IMR-90 (cell line): ENCODE measurements at regions not wholly inside any gene's neighbourhood (a gene's known extent, or its start where the extent isn't known, plus 50 kb on each side); places are given as distances from the start of the nearest gene placed in this dataset.

ENCODE experiments used
- ATAC-seq: fragments of 200-7000 bp; cut with Tn5 transposase; 2 replicates; pipeline ENCODE4 v1.9.1; 2020; ENCODE audit warnings: low read depth, mild to moderate bottlenecking, moderate library complexity
- BruUV-seq: library from RNA; stranded (reverse); fragments of 400-500 nt; replicated peaks from 2 replicates; lab custom pipeline; 2021; lab: Mats Ljungman, UMichigan
- CTCF ChIA-PET: fragments of 300-600 bp; formaldehyde crosslinking; extraction: SDS; loops from one replicate; lab custom pipeline; 2021; ENCODE audit warnings: antibody characterized with exemption; lab: Yijun Ruan, JAX
- POLR2A ChIA-PET: fragments of 300-600 bp; sonication (Branson Sonifier 250); formaldehyde crosslinking; loops from one replicate; lab custom pipeline; 2022; ENCODE audit warnings: antibody characterized with exemption; ENCODE audit not compliant: unreplicated experiment; lab: Charles Lee
- DNase-seq: peaks from one replicate; pipeline ENCODE4 v3.0.0; 2013
- H2AFZ ChIP-seq: replicated peaks from 2 replicates; pipeline ENCODE3; 2013; ENCODE audit warnings: low read length, mild to moderate bottlenecking; ENCODE audit not compliant: poor library complexity
- H2AK5ac ChIP-seq: 2 replicates; pipeline ENCODE4 v1.6.1; 2013; ENCODE audit warnings: low read depth, low read length, inconsistent platforms
- H2AK9ac ChIP-seq: replicated peaks from 2 replicates; pipeline ENCODE3; 2013; ENCODE audit warnings: mild to moderate bottlenecking, low read depth, low read length, moderate library complexity; ENCODE audit not compliant: poor library complexity
- H2BK120ac ChIP-seq: 2 replicates; pipeline ENCODE4 v1.6.1; 2013; ENCODE audit warnings: low read depth, low read length, inconsistent platforms
- H2BK15ac ChIP-seq: 3 replicates; pipeline ENCODE4 v1.6.1; 2013; ENCODE audit warnings: low read depth, low read length, inconsistent platforms
- H2BK20ac ChIP-seq: 2 replicates; pipeline ENCODE4 v1.6.1; 2013; ENCODE audit warnings: low read depth, mild to moderate bottlenecking, inconsistent platforms, low read length, moderate library complexity
- H2BK5ac ChIP-seq: 2 replicates; pipeline ENCODE4 v1.6.1; 2013; ENCODE audit warnings: mild to moderate bottlenecking, low read depth, low read length, inconsistent platforms; ENCODE audit not compliant: poor library complexity, severe bottlenecking
- H3K14ac ChIP-seq: replicated peaks from 2 replicates; pipeline ENCODE4 v1.6.1; 2013; ENCODE audit warnings: low read depth, low read length, inconsistent platforms
- H3K18ac ChIP-seq: 2 replicates; pipeline ENCODE4 v1.6.1; 2013; ENCODE audit warnings: low read depth, low read length, control low read depth
- H3K23ac ChIP-seq: 2 replicates; pipeline ENCODE4 v1.6.1; 2013; ENCODE audit warnings: low read depth, low read length, inconsistent platforms
- H3K27ac ChIP-seq: 2 replicates; pipeline ENCODE4 v1.5.1; 2013; ENCODE audit warnings: mild to moderate bottlenecking, control low read depth, low read length; ENCODE audit not compliant: insufficient read depth
- H3K27me3 ChIP-seq: 2 replicates; pipeline ENCODE4 v1.6.1; 2013; ENCODE audit warnings: low read length; ENCODE audit not compliant: control insufficient read depth, insufficient read depth
- H3K36me3 ChIP-seq: 2 replicates; pipeline ENCODE4 v1.6.1; 2013; ENCODE audit warnings: low read length, mixed read lengths; ENCODE audit not compliant: control insufficient read depth, insufficient read depth
- H3K4ac ChIP-seq: 2 replicates; pipeline ENCODE4 v1.6.1; 2013; ENCODE audit warnings: low read depth, low read length, inconsistent platforms
- H3K4me1 ChIP-seq: 2 replicates; pipeline ENCODE4 v1.6.1; 2013; ENCODE audit warnings: low read length, mixed read lengths; ENCODE audit not compliant: control insufficient read depth, insufficient read depth
- H3K4me2 ChIP-seq: 2 replicates; pipeline ENCODE4 v1.6.1; 2013; ENCODE audit warnings: low read depth, mild to moderate bottlenecking, control low read depth, low read length, moderate library complexity
- H3K4me3 ChIP-seq: 2 replicates; pipeline ENCODE4 v1.5.1; 2013; ENCODE audit warnings: low read depth, mild to moderate bottlenecking, control low read depth, low read length, moderate library complexity; ENCODE audit not compliant: insufficient read depth
- H3K56ac ChIP-seq: 2 replicates; pipeline ENCODE4 v1.6.1; 2013; ENCODE audit warnings: low read length, inconsistent platforms; ENCODE audit not compliant: insufficient read depth; ENCODE audit errors: extremely low read depth
- H3K79me1 ChIP-seq, 2 experiments: 2 replicates each; pipeline ENCODE4 v1.6.1; 2013; ENCODE audit warnings: low read length in 2 of 2, inconsistent platforms in 1 of 2, low read depth in 1 of 2
- H3K9ac ChIP-seq: 2 replicates; pipeline ENCODE4 v1.6.1; 2013; ENCODE audit warnings: low read depth, low read length, control low read depth
- H3K9me1 ChIP-seq: 2 replicates; pipeline ENCODE4 v1.6.1; 2013; ENCODE audit warnings: low read length, inconsistent platforms; ENCODE audit not compliant: insufficient read depth
- H3K9me3 ChIP-seq: 2 replicates; pipeline ENCODE4 v1.6.1; 2013; ENCODE audit warnings: low read length; ENCODE audit not compliant: control insufficient read depth, insufficient read depth
- H4K20me1 ChIP-seq: 2 replicates; pipeline ENCODE4 v1.6.1; 2013; ENCODE audit warnings: low read length, inconsistent platforms; ENCODE audit not compliant: insufficient read depth
- H4K5ac ChIP-seq: 2 replicates; pipeline ENCODE4 v1.6.1; 2013; ENCODE audit warnings: mild to moderate bottlenecking, low read depth, low read length, control low read depth
- H4K8ac ChIP-seq, 2 experiments: 2 replicates each; pipeline ENCODE4 v1.6.1; 2013; ENCODE audit warnings: low read depth in 2 of 2, low read length in 2 of 2, control low read depth in 1 of 2, inconsistent platforms in 1 of 2
- H4K91ac ChIP-seq: 2 replicates; pipeline ENCODE4 v1.6.1; 2013; ENCODE audit warnings: low read depth, low read length, inconsistent platforms; ENCODE audit not compliant: insufficient read depth
- BHLHE40 ChIP-seq: fragments of 150-350 bp; IDR thresholded peaks from 2 replicates; pipeline ENCODE4 v1.6.1; 2016; ENCODE audit warnings: mild to moderate bottlenecking, low read depth, low read length
- CHD1 ChIP-seq: IDR thresholded peaks from 2 replicates; pipeline ENCODE4 v1.6.1; 2012; ENCODE audit warnings: low read depth, low read length, improper control_type of control experiment
- FOS ChIP-seq: fragments of 150-350 bp; IDR thresholded peaks from 2 replicates; pipeline ENCODE4 v1.6.1; 2016; ENCODE audit warnings: low read depth, low read length
- MAFK ChIP-seq: IDR thresholded peaks from 2 replicates; pipeline ENCODE4 v1.6.1; 2012; ENCODE audit warnings: low read depth, low read length, improper control_type of control experiment
- MAZ ChIP-seq: IDR thresholded peaks from 2 replicates; pipeline ENCODE4 v1.6.1; 2012; ENCODE audit warnings: low read depth, mild to moderate bottlenecking, low read length, improper control_type of control experiment, moderate library complexity, borderline replicate concordance
- RAD21 ChIP-seq: IDR thresholded peaks from 2 replicates; pipeline ENCODE4 v1.6.1; 2012; ENCODE audit warnings: low read length, improper control_type of control experiment
- RCOR1 ChIP-seq: IDR thresholded peaks from 2 replicates; pipeline ENCODE4 v1.6.1; 2012; ENCODE audit warnings: mild to moderate bottlenecking, low read length, improper control_type of control experiment; ENCODE audit not compliant: insufficient replicate concordance
- SMC3 ChIP-seq: fragments of 150-350 bp; IDR thresholded peaks from 2 replicates; pipeline ENCODE4 v1.6.1; 2016; ENCODE audit warnings: low read depth, mild to moderate bottlenecking, antibody characterized with exemption, low read length, moderate library complexity
- USF2 ChIP-seq: fragments of 150-350 bp; IDR thresholded peaks from 2 replicates; pipeline ENCODE4 v1.6.1; 2017; ENCODE audit warnings: mild to moderate bottlenecking, antibody characterized with exemption, low read length, low read depth
- WGBS, 2 experiments: methylation state at CpG; one replicate each; pipeline versions ENCODE4 v1.1.5 to v1.1.7; 2013; ENCODE audit warnings: missing lambda C conversion rate in 2 of 2; ENCODE audit not compliant: insufficient read length in 1 of 2; ENCODE audit errors: extremely low coverage in 2 of 2; 5-methylcytosine and 5-hydroxymethylcytosine counted together
- dilution Hi-C: fragments of 300-500 bp; cut with HindIII; formaldehyde crosslinking; loops from one replicate; pipeline ENCODE4 v1.14.3; 2018; ENCODE audit warnings: low sequenced_read_pairs; ENCODE audit not compliant: unreplicated experiment
- in situ Hi-C: fragments of 300-500 bp; cut with MboI; formaldehyde crosslinking; loops from 3 replicates; pipeline ENCODE4 v1.14.3; 2019; ENCODE audit warnings: low sequenced_read_pairs, inconsistent platforms, mixed read lengths
- intact Hi-C: fragments of 100-400 bp; cut with micrococcal nuclease; formaldehyde crosslinking; loops from 2 replicates; pipeline ENCODE4 v1.10.0; 2022
- TF ChIP-seq, protein P1 (sequence below): fragments of 150-350 bp; IDR thresholded peaks from 2 replicates; pipeline ENCODE4 v1.6.1; 2016; ENCODE audit warnings: low read depth, mild to moderate bottlenecking, low read length, moderate library complexity, borderline replicate concordance
- TF ChIP-seq, protein P2 (sequence below): conservative IDR thresholded peaks from 2 replicates; pipeline ENCODE4 v1.5.1; 2012; ENCODE audit warnings: mild to moderate bottlenecking, low read depth, low read length, improper control_type of control experiment

DNA sequence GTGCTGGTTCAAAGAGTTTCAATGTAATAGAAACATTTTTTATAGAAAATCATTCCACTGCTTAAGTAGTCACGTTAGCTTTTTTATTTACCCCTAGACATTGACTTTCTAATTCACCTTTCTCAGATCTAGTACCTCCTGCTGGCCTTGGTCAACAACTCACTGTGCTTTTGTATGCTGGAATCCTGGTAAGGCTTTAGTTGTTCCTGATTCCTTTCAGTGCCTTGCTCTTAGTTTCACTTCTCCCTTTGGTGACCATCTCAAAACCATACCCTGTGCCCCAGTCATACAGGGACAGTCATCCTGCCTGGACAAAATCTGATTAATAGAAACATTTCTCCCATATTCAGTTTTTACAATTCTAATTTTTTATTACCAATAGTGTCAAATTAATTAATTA, 130.2 kb downstream of the GPR37 start:
- H4K20me1 ChIP-seq: no peaks in the 10 kb centered on the region
- no peak overlapping the region for H4K5ac ChIP-seq
- H2AK9ac ChIP-seq: no peak overlapping the region
- H3K23ac ChIP-seq: no peak overlapping the region
- CTCF ChIA-PET: no interaction called here
- H3K4me1 ChIP-seq: no peaks in the 10 kb centered on the region
- no peak overlapping the region for H2BK20ac ChIP-seq
- H2AFZ ChIP-seq: no peak overlapping the region
- no CpG with 5 or more reads among the region's 1 CpG for WGBS, 2 experiments
- intact Hi-C loops (no loop called here), in situ Hi-C loops (no loop called here), dilution Hi-C loops (no loop called here)
- no peak overlapping the region for H2BK15ac ChIP-seq
- no peaks in the 10 kb centered on the region for H3K9me3 ChIP-seq
- H2BK5ac ChIP-seq: no peak overlapping the region
- no peaks in the 10 kb centered on the region for H3K79me1 ChIP-seq
- POLR2A ChIA-PET: no interaction called here
- BruUV-seq: no TSS peak
- H3K4ac ChIP-seq: no peak overlapping the region
- ATAC-seq: no peak
- H3K4me3 ChIP-seq: no peak overlapping the region
- no peak overlapping the region for H3K18ac ChIP-seq
- H3K14ac ChIP-seq: no peak overlapping the region
- no peaks in the 10 kb centered on the region for H3K9me1 ChIP-seq
- no peak overlapping the region for H3K4me2 ChIP-seq
- no peak overlapping the region for H3K9ac ChIP-seq
- H3K27ac ChIP-seq: no peak overlapping the region
- no peaks in the 10 kb centered on the region for H3K36me3 ChIP-seq
- DNase-seq: no peak
- TF ChIP-seq CHD1: no peak
- no peak for TF ChIP-seq SMC3
- no peak for TF ChIP-seq MAFK
- no peak for TF ChIP-seq USF2
- no peak for TF ChIP-seq MAZ
- TF ChIP-seq FOS: no peak
- no peak for TF ChIP-seq BHLHE40
- TF ChIP-seq, protein P1, sequence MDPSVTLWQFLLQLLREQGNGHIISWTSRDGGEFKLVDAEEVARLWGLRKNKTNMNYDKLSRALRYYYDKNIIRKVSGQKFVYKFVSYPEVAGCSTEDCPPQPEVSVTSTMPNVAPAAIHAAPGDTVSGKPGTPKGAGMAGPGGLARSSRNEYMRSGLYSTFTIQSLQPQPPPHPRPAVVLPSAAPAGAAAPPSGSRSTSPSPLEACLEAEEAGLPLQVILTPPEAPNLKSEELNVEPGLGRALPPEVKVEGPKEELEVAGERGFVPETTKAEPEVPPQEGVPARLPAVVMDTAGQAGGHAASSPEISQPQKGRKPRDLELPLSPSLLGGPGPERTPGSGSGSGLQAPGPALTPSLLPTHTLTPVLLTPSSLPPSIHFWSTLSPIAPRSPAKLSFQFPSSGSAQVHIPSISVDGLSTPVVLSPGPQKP: no peak
- no peak for TF ChIP-seq RCOR1
- no peak for TF ChIP-seq RAD21
- TF ChIP-seq, protein P2, sequence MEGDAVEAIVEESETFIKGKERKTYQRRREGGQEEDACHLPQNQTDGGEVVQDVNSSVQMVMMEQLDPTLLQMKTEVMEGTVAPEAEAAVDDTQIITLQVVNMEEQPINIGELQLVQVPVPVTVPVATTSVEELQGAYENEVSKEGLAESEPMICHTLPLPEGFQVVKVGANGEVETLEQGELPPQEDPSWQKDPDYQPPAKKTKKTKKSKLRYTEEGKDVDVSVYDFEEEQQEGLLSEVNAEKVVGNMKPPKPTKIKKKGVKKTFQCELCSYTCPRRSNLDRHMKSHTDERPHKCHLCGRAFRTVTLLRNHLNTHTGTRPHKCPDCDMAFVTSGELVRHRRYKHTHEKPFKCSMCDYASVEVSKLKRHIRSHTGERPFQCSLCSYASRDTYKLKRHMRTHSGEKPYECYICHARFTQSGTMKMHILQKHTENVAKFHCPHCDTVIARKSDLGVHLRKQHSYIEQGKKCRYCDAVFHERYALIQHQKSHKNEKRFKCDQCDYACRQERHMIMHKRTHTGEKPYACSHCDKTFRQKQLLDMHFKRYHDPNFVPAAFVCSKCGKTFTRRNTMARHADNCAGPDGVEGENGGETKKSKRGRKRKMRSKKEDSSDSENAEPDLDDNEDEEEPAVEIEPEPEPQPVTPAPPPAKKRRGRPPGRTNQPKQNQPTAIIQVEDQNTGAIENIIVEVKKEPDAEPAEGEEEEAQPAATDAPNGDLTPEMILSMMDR: no peak
- H2AK5ac ChIP-seq: no peak overlapping the region
- H2BK120ac ChIP-seq: no peak overlapping the region
- no peak overlapping the region for H4K8ac ChIP-seq
- no peak overlapping the region for H4K91ac ChIP-seq
- no peak overlapping the region for H3K56ac ChIP-seq
- no peaks in the 10 kb centered on the region for H3K27me3 ChIP-seq
